NCI-H1105 (cell line): ENCODE measurements at regions not wholly inside any gene's neighbourhood (a gene's known extent, or its start where the extent isn't known, plus 50 kb on each side); places are given as distances from the start of the nearest gene placed in this dataset.

Experiments used
- DNase-seq: peaks from one replicate; lab custom pipeline; 2025; lab: John Stamatoyannopoulos, UW

- no peak for DNase-seq
Observed at GRCh38 chr1:218582646-218583045, 237.5 kb downstream of the TGFB2 start.

GRCh38 chr1:218584418-218585155, 239.5 kb downstream of the TGFB2 start:
- no peak for DNase-seq

GRCh38 chr1:218585511-218586184, 240.5 kb downstream of the TGFB2 start:
- DNase-seq = no peak

GRCh38 chr1:218587900-218588299, 242.8 kb downstream of the TGFB2 start:
- DNase-seq = no peak

GRCh38 chr1:218588540-218589172, 243.5 kb downstream of the TGFB2 start:
- DNase-seq = no peak

GRCh38 chr1:218589487-218589886, 244.4 kb downstream of the TGFB2 start:
- no peak for DNase-seq

GRCh38 chr1:218591966-218592365, 246.8 kb downstream of the TGFB2 start:
- DNase-seq = no peak

GRCh38 chr1:218592688-218593087, 247.6 kb downstream of the TGFB2 start:
- no peak for DNase-seq

- DNase-seq = no peak
Observed at GRCh38 chr1:218600968-218601367, 255.8 kb downstream of the TGFB2 start.

- no peak for DNase-seq
Observed at GRCh38 chr1:218604217-218604616, 259.1 kb downstream of the TGFB2 start.

GRCh38 chr1:218611916-218612585, 266.9 kb downstream of the TGFB2 start:
- DNase-seq = no peak

GRCh38 chr1:218613105-218613504, 268.0 kb downstream of the TGFB2 start:
- no peak for DNase-seq

- DNase-seq = no peak
Observed at GRCh38 chr1:218614031-218614430, 268.9 kb downstream of the TGFB2 start.

- DNase-seq = no peak
Observed at GRCh38 chr1:218616681-218617080, 271.5 kb downstream of the TGFB2 start.

GRCh38 chr1:218617986-218618385, 272.9 kb downstream of the TGFB2 start:
- no peak for DNase-seq

- DNase-seq = no peak
Observed at GRCh38 chr1:218620956-218621355, 275.8 kb downstream of the TGFB2 start.

- no peak for DNase-seq
Observed at GRCh38 chr1:218624052-218624451, 278.9 kb downstream of the TGFB2 start.

- DNase-seq = no peak
Observed at GRCh38 chr1:218625393-218625792, 280.3 kb downstream of the TGFB2 start.

GRCh38 chr1:218633238-218633988, 288.3 kb downstream of the TGFB2 start:
- no peak for DNase-seq

- no peak for DNase-seq
Observed at GRCh38 chr1:218634212-218634611, 289.1 kb downstream of the TGFB2 start.

- DNase-seq = no peak
Observed at GRCh38 chr1:218636548-218636947, 291.4 kb downstream of the TGFB2 start.

GRCh38 chr1:218640173-218640572, 295.0 kb downstream of the TGFB2 start:
- no peak for DNase-seq
